SK-N-SH (cell line): ENCODE measurements at regions not wholly inside any gene's neighbourhood (a gene's known extent, or its start where the extent isn't known, plus 50 kb on each side); places are given as distances from the start of the nearest gene placed in this dataset.

Experiments
- ELF1 ChIP-seq: IDR thresholded peaks from 2 replicates; pipeline ENCODE4 v1.4.0; 2012
- JUND ChIP-seq: IDR thresholded peaks from 2 replicates; pipeline ENCODE4 v1.4.0; 2012
- NRF1 ChIP-seq: IDR thresholded peaks from 2 replicates; pipeline ENCODE4 v1.6.1; 2012; ENCODE audit warnings: low read depth, mild to moderate bottlenecking, low read length
- POLR2AphosphoS5 ChIP-seq: IDR thresholded peaks from 2 replicates; pipeline ENCODE4 v1.6.1; 2012; ENCODE audit warnings: low read depth, low read length
- TAF1 ChIP-seq: IDR thresholded peaks from 2 replicates; pipeline ENCODE4 v1.6.1; 2012; ENCODE audit warnings: low read depth, mild to moderate bottlenecking, low read length, moderate library complexity, borderline replicate concordance
- TF ChIP-seq, protein P1 (sequence below): fragments of 200-600 bp; sonication (generic); IDR thresholded peaks from 2 replicates; pipeline ENCODE4 v1.6.1; 2017; ENCODE audit warnings: antibody characterized with exemption, mild to moderate bottlenecking, moderate library complexity
- TF ChIP-seq, protein P2 (sequence below): IDR thresholded peaks from 2 replicates; pipeline ENCODE4 v1.6.1; 2012; ENCODE audit warnings: mild to moderate bottlenecking, low read depth, low read length, moderate library complexity
- TF ChIP-seq, protein P3 (sequence below): fragments of 150-350 bp; IDR thresholded peaks from 2 replicates; pipeline ENCODE4 v1.6.1; 2017; ENCODE audit warnings: antibody characterized with exemption, low read length, low read depth, borderline replicate concordance

DNA sequence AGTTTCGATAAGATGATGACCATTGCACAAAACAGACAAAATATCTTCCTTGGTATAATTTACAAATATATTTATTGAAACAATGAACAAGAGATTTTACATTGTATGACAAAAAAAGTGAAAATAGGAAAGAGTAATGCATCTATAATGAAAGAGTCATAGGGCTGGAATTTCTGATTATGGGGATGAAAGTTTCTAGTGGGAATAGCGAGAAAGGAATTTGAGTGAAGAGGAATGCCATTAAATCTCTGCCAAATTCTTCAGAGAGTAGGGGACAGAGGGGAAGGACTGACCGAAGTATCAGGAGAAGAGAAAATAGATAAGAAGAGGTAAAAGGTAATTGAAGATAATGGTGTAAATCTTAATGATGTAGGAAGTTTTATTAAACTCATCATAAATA is 125.4 kb downstream of the VGLL3 start:
- TF ChIP-seq JUND (no peak), NRF1 (no peak), POLR2AphosphoS5 (no peak), TAF1 (no peak), ELF1 (no peak)
- TF ChIP-seq, protein P1, sequence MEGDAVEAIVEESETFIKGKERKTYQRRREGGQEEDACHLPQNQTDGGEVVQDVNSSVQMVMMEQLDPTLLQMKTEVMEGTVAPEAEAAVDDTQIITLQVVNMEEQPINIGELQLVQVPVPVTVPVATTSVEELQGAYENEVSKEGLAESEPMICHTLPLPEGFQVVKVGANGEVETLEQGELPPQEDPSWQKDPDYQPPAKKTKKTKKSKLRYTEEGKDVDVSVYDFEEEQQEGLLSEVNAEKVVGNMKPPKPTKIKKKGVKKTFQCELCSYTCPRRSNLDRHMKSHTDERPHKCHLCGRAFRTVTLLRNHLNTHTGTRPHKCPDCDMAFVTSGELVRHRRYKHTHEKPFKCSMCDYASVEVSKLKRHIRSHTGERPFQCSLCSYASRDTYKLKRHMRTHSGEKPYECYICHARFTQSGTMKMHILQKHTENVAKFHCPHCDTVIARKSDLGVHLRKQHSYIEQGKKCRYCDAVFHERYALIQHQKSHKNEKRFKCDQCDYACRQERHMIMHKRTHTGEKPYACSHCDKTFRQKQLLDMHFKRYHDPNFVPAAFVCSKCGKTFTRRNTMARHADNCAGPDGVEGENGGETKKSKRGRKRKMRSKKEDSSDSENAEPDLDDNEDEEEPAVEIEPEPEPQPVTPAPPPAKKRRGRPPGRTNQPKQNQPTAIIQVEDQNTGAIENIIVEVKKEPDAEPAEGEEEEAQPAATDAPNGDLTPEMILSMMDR, result no peak
- TF ChIP-seq, protein P2, sequence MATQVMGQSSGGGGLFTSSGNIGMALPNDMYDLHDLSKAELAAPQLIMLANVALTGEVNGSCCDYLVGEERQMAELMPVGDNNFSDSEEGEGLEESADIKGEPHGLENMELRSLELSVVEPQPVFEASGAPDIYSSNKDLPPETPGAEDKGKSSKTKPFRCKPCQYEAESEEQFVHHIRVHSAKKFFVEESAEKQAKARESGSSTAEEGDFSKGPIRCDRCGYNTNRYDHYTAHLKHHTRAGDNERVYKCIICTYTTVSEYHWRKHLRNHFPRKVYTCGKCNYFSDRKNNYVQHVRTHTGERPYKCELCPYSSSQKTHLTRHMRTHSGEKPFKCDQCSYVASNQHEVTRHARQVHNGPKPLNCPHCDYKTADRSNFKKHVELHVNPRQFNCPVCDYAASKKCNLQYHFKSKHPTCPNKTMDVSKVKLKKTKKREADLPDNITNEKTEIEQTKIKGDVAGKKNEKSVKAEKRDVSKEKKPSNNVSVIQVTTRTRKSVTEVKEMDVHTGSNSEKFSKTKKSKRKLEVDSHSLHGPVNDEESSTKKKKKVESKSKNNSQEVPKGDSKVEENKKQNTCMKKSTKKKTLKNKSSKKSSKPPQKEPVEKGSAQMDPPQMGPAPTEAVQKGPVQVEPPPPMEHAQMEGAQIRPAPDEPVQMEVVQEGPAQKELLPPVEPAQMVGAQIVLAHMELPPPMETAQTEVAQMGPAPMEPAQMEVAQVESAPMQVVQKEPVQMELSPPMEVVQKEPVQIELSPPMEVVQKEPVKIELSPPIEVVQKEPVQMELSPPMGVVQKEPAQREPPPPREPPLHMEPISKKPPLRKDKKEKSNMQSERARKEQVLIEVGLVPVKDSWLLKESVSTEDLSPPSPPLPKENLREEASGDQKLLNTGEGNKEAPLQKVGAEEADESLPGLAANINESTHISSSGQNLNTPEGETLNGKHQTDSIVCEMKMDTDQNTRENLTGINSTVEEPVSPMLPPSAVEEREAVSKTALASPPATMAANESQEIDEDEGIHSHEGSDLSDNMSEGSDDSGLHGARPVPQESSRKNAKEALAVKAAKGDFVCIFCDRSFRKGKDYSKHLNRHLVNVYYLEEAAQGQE, result no peak
- TF ChIP-seq, protein P3, sequence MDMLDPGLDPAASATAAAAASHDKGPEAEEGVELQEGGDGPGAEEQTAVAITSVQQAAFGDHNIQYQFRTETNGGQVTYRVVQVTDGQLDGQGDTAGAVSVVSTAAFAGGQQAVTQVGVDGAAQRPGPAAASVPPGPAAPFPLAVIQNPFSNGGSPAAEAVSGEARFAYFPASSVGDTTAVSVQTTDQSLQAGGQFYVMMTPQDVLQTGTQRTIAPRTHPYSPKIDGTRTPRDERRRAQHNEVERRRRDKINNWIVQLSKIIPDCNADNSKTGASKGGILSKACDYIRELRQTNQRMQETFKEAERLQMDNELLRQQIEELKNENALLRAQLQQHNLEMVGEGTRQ, result no peak
